SK-N-SH treated with all-trans-retinoic acid at 6 μM for 48 hours (cell line): ENCODE measurements at regions not wholly inside any gene's neighbourhood (a gene's known extent, or its start where the extent isn't known, plus 50 kb on each side); places are given as distances from the start of the nearest gene placed in this dataset.

Experiments
- CSDC2 ChIP-seq: fragments of 250-450 bp; sonication (Bioruptor Pico); IDR thresholded peaks from 2 replicates; pipeline ENCODE4 v1.5.0; 2020; ENCODE audit warnings: mild to moderate bottlenecking, moderate library complexity
- ISL1 ChIP-seq: fragments of 250-450 bp; sonication (Bioruptor Pico); IDR thresholded peaks from 2 replicates; pipeline ENCODE4 v2.1.2; 2022; ENCODE audit warnings: mild to moderate bottlenecking, moderate library complexity
- POU6F1 ChIP-seq: fragments of 250-450 bp; sonication (Bioruptor Pico); IDR thresholded peaks from 2 replicates; pipeline ENCODE4 v1.8.0; 2021; ENCODE audit warnings: low read depth, mild to moderate bottlenecking, moderate library complexity, borderline replicate concordance
- RARB ChIP-seq: fragments of 250-450 bp; sonication (Bioruptor Pico); IDR thresholded peaks from 2 replicates; pipeline ENCODE4 v1.8.0; 2021; ENCODE audit warnings: mild to moderate bottlenecking, moderate library complexity
- TF ChIP-seq, protein P1 (sequence below): fragments of 250-450 bp; sonication (Bioruptor Pico); IDR thresholded peaks from 2 replicates; pipeline ENCODE4 v1.8.0; 2020; ENCODE audit warnings: mild to moderate bottlenecking, moderate library complexity, borderline replicate concordance
- TF ChIP-seq, protein P2 (sequence below): fragments of 250-450 bp; sonication (Bioruptor Pico); IDR thresholded peaks from 2 replicates; pipeline ENCODE4 v1.5.1; 2020; ENCODE audit warnings: low read depth, mild to moderate bottlenecking, moderate library complexity

DNA sequence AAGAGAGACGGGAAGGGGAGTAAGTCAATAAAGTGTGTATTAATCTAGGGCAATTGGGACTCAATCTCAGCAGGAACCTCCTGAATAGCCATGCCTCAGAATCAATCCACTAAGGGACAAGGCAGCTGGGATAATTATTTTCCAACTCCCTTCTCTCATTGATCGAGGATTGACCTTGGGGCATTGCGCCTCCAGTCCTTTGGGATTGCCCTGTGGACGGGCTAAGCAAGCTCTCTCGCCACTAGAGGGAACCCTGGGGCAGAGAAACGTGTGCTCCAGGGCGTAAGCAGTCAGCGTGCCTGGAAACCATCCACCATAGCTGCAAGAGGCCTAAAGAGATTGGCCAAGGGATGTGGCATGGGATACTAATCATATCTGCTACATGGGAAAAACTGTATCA lies 53.9 kb upstream of the ERCC4 start:
- TF ChIP-seq RARB (no peak), ISL1 (no peak), CSDC2 (CRISPR knock-in tag) (no peak), POU6F1 (CRISPR knock-in tag) (no peak)
- TF ChIP-seq, protein P1, sequence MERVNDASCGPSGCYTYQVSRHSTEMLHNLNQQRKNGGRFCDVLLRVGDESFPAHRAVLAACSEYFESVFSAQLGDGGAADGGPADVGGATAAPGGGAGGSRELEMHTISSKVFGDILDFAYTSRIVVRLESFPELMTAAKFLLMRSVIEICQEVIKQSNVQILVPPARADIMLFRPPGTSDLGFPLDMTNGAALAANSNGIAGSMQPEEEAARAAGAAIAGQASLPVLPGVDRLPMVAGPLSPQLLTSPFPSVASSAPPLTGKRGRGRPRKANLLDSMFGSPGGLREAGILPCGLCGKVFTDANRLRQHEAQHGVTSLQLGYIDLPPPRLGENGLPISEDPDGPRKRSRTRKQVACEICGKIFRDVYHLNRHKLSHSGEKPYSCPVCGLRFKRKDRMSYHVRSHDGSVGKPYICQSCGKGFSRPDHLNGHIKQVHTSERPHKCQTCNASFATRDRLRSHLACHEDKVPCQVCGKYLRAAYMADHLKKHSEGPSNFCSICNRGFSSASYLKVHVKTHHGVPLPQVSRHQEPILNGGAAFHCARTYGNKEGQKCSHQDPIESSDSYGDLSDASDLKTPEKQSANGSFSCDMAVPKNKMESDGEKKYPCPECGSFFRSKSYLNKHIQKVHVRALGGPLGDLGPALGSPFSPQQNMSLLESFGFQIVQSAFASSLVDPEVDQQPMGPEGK = no peak
- TF ChIP-seq, protein P2, sequence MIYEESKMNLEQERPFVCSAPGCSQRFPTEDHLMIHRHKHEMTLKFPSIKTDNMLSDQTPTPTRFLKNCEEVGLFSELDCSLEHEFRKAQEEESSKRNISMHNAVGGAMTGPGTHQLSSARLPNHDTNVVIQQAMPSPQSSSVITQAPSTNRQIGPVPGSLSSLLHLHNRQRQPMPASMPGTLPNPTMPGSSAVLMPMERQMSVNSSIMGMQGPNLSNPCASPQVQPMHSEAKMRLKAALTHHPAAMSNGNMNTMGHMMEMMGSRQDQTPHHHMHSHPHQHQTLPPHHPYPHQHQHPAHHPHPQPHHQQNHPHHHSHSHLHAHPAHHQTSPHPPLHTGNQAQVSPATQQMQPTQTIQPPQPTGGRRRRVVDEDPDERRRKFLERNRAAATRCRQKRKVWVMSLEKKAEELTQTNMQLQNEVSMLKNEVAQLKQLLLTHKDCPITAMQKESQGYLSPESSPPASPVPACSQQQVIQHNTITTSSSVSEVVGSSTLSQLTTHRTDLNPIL (CRISPR knock-in tag) = no peak
